Gastrocnemius medialis (tissue), 4 donors: ENCODE measurements at regions not wholly inside any gene's neighbourhood (a gene's known extent, or its start where the extent isn't known, plus 50 kb on each side); places are given as distances from the start of the nearest gene placed in this dataset.

Experiments
- POLR2A ChIP-seq, 2 donors: fragments of 450-650 bp; IDR thresholded peaks; one replicate each; pipeline ENCODE4 v1.6.1; 2017; ENCODE audit warnings: antibody characterized with exemption in 2 of 2, mild to moderate bottlenecking in 2 of 2, moderate library complexity in 2 of 2
- TF ChIP-seq, protein P1 (sequence below), 5 experiments: fragments of 450-650 bp in 3 of 5; fragments of 200-600 bp in 2 of 5; sonication (generic) in 2 of 5; IDR thresholded peaks in 4 of 5; conservative IDR thresholded peaks in 1 of 5; 1 replicate in 4 of 5; 2 replicates in 1 of 5; pipeline ENCODE4 v1.5.1; 2016 to 2019; ENCODE audit warnings: antibody characterized with exemption in 5 of 5, mild to moderate bottlenecking in 3 of 5, moderate library complexity in 3 of 5

DNA sequence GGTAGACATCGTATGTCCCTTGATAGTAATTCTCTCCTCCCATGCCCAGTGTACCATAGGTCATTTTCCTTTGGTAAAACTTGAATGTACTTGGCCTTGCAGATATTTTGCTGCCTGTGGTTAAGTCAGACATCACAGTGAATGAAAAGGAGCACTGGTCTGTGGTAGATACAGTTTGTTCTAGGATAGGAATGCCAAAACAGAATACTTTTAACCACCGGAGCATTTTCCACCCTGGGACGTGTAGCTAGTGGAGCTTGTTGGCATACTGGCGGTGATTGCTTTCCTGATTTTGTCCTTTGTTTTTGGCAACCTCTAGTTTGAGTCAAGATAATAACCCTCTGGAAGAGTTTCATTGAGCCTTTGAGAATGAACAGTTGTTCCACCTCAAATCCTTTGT, 92.0 kb upstream of the BMPER start:
- TF ChIP-seq, protein P1, sequence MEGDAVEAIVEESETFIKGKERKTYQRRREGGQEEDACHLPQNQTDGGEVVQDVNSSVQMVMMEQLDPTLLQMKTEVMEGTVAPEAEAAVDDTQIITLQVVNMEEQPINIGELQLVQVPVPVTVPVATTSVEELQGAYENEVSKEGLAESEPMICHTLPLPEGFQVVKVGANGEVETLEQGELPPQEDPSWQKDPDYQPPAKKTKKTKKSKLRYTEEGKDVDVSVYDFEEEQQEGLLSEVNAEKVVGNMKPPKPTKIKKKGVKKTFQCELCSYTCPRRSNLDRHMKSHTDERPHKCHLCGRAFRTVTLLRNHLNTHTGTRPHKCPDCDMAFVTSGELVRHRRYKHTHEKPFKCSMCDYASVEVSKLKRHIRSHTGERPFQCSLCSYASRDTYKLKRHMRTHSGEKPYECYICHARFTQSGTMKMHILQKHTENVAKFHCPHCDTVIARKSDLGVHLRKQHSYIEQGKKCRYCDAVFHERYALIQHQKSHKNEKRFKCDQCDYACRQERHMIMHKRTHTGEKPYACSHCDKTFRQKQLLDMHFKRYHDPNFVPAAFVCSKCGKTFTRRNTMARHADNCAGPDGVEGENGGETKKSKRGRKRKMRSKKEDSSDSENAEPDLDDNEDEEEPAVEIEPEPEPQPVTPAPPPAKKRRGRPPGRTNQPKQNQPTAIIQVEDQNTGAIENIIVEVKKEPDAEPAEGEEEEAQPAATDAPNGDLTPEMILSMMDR (IDR thresholded peaks at IDR 0.05 in 4 of 5, conservative IDR thresholded peaks at IDR 0.05 in 1 of 5): no peak
- no peak for TF ChIP-seq POLR2A (IDR thresholded peaks at IDR 0.05)
